SK-N-SH (cell line): ENCODE measurements at regions not wholly inside any gene's neighbourhood (a gene's known extent, or its start where the extent isn't known, plus 50 kb on each side); places are given as distances from the start of the nearest gene placed in this dataset.
A peak's percentile ranks its signal among the peaks of the same experiment; 100 is the strongest.

Source experiments
- CTCF ChIA-PET: fragments of 300-600, 350-600 bp; formaldehyde crosslinking; extraction: SDS; loops from one replicate; lab custom pipeline; 2021; lab: Yijun Ruan, JAX
- POLR2A ChIA-PET: fragments of 350-600 bp; sonication (Branson Sonifier 250); formaldehyde crosslinking; extraction: SDS; loops from one replicate; lab custom pipeline; 2020; ENCODE audit warnings: antibody characterized with exemption, inconsistent platforms; lab: Yijun Ruan, JAX
- DNase-seq: peaks from one replicate; pipeline ENCODE4 v3.0.0; 2012
- H2AFZ ChIP-seq: fragments of 200-600 bp; sonication (generic); 2 replicates; pipeline ENCODE4 v1.8.1; 2016; ENCODE audit warnings: antibody characterized with exemption, mild to moderate bottlenecking, low read depth
- H3F3A ChIP-seq: fragments of 200-600 bp; sonication (generic); replicated peaks from 2 replicates; pipeline ENCODE3; 2016; ENCODE audit warnings: antibody characterized with exemption, mild to moderate bottlenecking; ENCODE audit not compliant: insufficient read depth
- H3K27ac ChIP-seq, 2 experiments: fragments of 200-500 bp in 1 of 2; fragments of 200-600 bp in 1 of 2; sonication (Bioruptor generic) in 1 of 2; sonication (generic), shearing (Covaris generic) in 1 of 2; 2 replicates each; pipeline versions ENCODE4 v1.5.1 to v1.6.1; 2014 to 2016; ENCODE audit warnings: low read depth in 2 of 2, inconsistent platforms in 1 of 2, low read length in 1 of 2, mild to moderate bottlenecking in 1 of 2, mixed read lengths in 1 of 2
- H3K27me3 ChIP-seq: fragments of 200-600 bp; sonication (generic), shearing (Covaris generic); 2 replicates; pipeline ENCODE4 v1.6.1; 2016; ENCODE audit warnings: mixed run types; ENCODE audit not compliant: insufficient read depth
- H3K36me3 ChIP-seq, 2 experiments: fragments of 200-500 bp in 1 of 2; fragments of 200-600 bp in 1 of 2; sonication (Bioruptor generic) in 1 of 2; sonication (generic) in 1 of 2; replicated peaks in 1 of 2; 2 replicates each; pipeline versions ENCODE3 to v1.5.1; 2014 to 2016; ENCODE audit warnings: low read length in 1 of 2, mild to moderate bottlenecking in 1 of 2; ENCODE audit not compliant: insufficient read depth in 2 of 2, control insufficient read depth in 1 of 2
- H3K4me1 ChIP-seq, 2 experiments: fragments of 200-500 bp in 1 of 2; fragments of 200-600 bp in 1 of 2; sonication (Bioruptor generic) in 1 of 2; sonication (generic), shearing (Covaris generic) in 1 of 2; 2 replicates each; pipeline versions ENCODE4 v1.5.1 to v1.6.1; 2014 to 2016; ENCODE audit warnings: low read depth in 1 of 2, low read length in 1 of 2, mixed run types in 1 of 2; ENCODE audit not compliant: insufficient read depth in 2 of 2, control insufficient read depth in 1 of 2
- H3K4me2 ChIP-seq: fragments of 200-600 bp; sonication (generic), shearing (Covaris generic); 2 replicates; pipeline ENCODE4 v1.6.1; 2017; ENCODE audit warnings: mixed run types
- H3K4me3 ChIP-seq, 2 experiments: fragments of 200-500 bp in 1 of 2; fragments of 200-600 bp in 1 of 2; sonication (Bioruptor generic) in 1 of 2; sonication (generic), shearing (Covaris generic) in 1 of 2; 2 replicates each; pipeline versions ENCODE4 v1.5.1 to v1.8.1; 2014 to 2016; ENCODE audit warnings: low read depth in 2 of 2, inconsistent platforms in 1 of 2, low read length in 1 of 2, mild to moderate bottlenecking in 1 of 2, mixed read lengths in 1 of 2, moderate library complexity in 1 of 2
- H3K79me2 ChIP-seq: fragments of 200-600 bp; sonication (generic); 2 replicates; pipeline ENCODE4 v1.8.1; 2017; ENCODE audit warnings: mild to moderate bottlenecking; ENCODE audit not compliant: insufficient read depth
- H3K9ac ChIP-seq: fragments of 200-600 bp; sonication (generic); 2 replicates; pipeline ENCODE4 v1.6.1; 2017; ENCODE audit warnings: mixed run types
- H3K9me2 ChIP-seq: fragments of 200-600 bp; sonication (generic); 2 replicates; pipeline ENCODE4 v1.6.1; 2017; ENCODE audit warnings: mixed run types
- H3K9me3 ChIP-seq: fragments of 200-600 bp; sonication (generic); 2 replicates; pipeline ENCODE4 v1.6.1; 2017; ENCODE audit warnings: mixed run types, mild to moderate bottlenecking, moderate library complexity
- H4K20me1 ChIP-seq: fragments of 200-600 bp; sonication (generic); 2 replicates; pipeline ENCODE4 v1.6.1; 2017; ENCODE audit warnings: mild to moderate bottlenecking, mixed run types; ENCODE audit not compliant: insufficient read depth
- CTCF ChIP-seq: fragments of 200-600 bp; sonication (generic); IDR thresholded peaks from 2 replicates; pipeline ENCODE4 v1.6.1; 2017; ENCODE audit warnings: antibody characterized with exemption, mild to moderate bottlenecking, moderate library complexity
- EZH2phosphoT487 ChIP-seq: fragments of 200-600 bp; sonication (generic); IDR thresholded peaks from 2 replicates; pipeline ENCODE4 v1.6.1; 2017; ENCODE audit warnings: low read depth, mixed run types, mild to moderate bottlenecking, antibody characterized with exemption, moderate library complexity, borderline replicate concordance
- GATA2 ChIP-seq: sonication (generic); formaldehyde crosslinking; IDR thresholded peaks from 2 replicates; pipeline ENCODE4 v1.5.0; 2020; ENCODE audit warnings: mild to moderate bottlenecking, missing genetic modification reagents
- JUND ChIP-seq: IDR thresholded peaks from 2 replicates; pipeline ENCODE4 v1.4.0; 2012
- MXI1 ChIP-seq: IDR thresholded peaks from 2 replicates; pipeline ENCODE4 v1.6.1; 2012; ENCODE audit warnings: mild to moderate bottlenecking, low read depth, low read length, improper control_type of control experiment
- RAD21 ChIP-seq: IDR thresholded peaks from 2 replicates; pipeline ENCODE4 v1.6.1; 2012; ENCODE audit warnings: mild to moderate bottlenecking, low read length
- SMC3 ChIP-seq: IDR thresholded peaks from 2 replicates; pipeline ENCODE4 v1.6.1; 2012; ENCODE audit warnings: low read depth, low read length, improper control_type of control experiment
- TAF1 ChIP-seq: IDR thresholded peaks from 2 replicates; pipeline ENCODE4 v1.6.1; 2012; ENCODE audit warnings: low read depth, mild to moderate bottlenecking, low read length, moderate library complexity, borderline replicate concordance
- TEAD4 ChIP-seq: IDR thresholded peaks from 2 replicates; pipeline ENCODE4 v1.4.0; 2012; ENCODE audit warnings: mild to moderate bottlenecking, borderline replicate concordance; ENCODE audit not compliant: insufficient read depth
- WGBS: methylation state at CpG from one replicate; pipeline ENCODE4 v1.1.6; 2017; ENCODE audit warnings: low lambda C conversion rate; 5-methylcytosine and 5-hydroxymethylcytosine counted together
- TF ChIP-seq, protein P1 (sequence below): IDR thresholded peaks from 2 replicates; pipeline ENCODE4 v1.4.0; 2012; ENCODE audit warnings: low read depth

DNA sequence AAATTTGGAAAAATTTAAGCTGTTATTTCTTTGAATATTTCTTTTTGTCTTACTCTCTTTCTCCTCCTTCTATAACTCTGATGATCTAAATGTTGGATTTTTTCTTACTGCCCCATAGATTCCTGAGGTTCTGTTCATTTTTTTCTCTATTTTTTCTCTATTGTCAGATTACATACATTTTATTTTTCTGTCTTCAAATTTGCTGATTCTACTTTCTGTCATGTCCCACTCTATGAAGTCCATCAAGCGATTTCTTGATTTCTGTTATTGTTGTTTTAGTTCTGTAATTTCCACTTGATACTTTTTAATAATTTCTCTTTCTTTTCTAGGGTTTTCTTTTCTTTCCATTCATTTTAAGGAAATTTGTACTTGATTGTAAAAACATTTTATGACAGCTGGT, 83.7 kb upstream of the THRB start:
- Histone ChIP-seq H3K79me2 (no peaks in the 10 kb centered on the region), H4K20me1 (no peaks in the 10 kb centered on the region), H3K9me3 (no peaks in the 10 kb centered on the region), H3F3A (no peaks in the 10 kb centered on the region), H3K4me1 (no peaks in the 10 kb centered on the region; a peak in 1 of 4 replicates), H3K27me3 (no peaks in the 10 kb centered on the region), H3K4me3 (no peak overlapping the region), H3K4me2 (no peak overlapping the region), H3K36me3 (no peaks in the 10 kb centered on the region), H3K9me2 (no peaks in the 10 kb centered on the region), H3K27ac (no peak overlapping the region), H3K9ac (no peak overlapping the region), H2AFZ (no peak overlapping the region)
- ChIA-PET CTCF (no interaction called here), POLR2A (no interaction called here)
- TF ChIP-seq GATA2 (CRISPR knock-in tag), result no peak
- no peak for TF ChIP-seq EZH2phosphoT487
- TF ChIP-seq JUND, result no peak
- DNase-seq, result no peak
- 82% methylated on average over 1 of the region's 1 CpG for WGBS

DNA sequence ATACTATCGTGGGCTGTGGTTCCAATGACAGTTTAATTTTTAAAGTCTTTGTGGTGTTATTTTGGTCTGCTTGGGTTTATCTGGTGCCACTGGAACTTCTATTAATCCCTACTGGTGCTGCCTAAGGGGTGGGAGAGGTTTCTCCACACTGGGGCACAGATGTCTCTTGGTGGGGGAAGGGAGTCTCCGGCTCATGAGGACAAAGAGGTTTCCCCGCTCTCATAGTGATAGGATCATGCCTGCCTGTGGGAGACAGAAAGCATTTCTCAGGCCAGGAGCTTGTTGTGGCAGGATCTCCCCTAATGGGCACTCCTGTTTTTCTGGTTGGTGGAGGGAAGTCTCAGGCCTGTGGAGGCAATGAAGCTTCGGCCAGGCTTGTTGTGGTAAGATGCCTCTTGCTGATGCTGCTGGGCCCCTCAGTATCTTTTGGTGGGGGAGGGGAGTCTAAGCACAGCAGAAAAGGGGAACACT, 84.3 kb upstream of the THRB start:
- no peaks in the 10 kb centered on the region; a peak in 1 of 4 replicates for H3K4me1 ChIP-seq
- 78% methylated on average over 4 of the region's 4 CpGs for WGBS
- H3K36me3 ChIP-seq, result no peaks in the 10 kb centered on the region
- H3K79me2 ChIP-seq, result no peaks in the 10 kb centered on the region
- no peak overlapping the region for H3K4me3 ChIP-seq
- no peak for TF ChIP-seq MXI1
- TF ChIP-seq, protein P1, sequence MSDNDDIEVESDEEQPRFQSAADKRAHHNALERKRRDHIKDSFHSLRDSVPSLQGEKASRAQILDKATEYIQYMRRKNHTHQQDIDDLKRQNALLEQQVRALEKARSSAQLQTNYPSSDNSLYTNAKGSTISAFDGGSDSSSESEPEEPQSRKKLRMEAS, result no peak
- no peak overlapping the region for H3K9ac ChIP-seq
- H3K9me2 ChIP-seq, result no peaks in the 10 kb centered on the region
- H3K27me3 ChIP-seq, result no peaks in the 10 kb centered on the region
- H2AFZ ChIP-seq, result no peak overlapping the region
- no peak overlapping the region for H3K4me2 ChIP-seq
- H3K27ac ChIP-seq, result no peak overlapping the region
- H3K9me3 ChIP-seq, result no peaks in the 10 kb centered on the region
- peak; percentile 2 for DNase-seq
- ChIA-PET CTCF (no interaction called here), POLR2A (no interaction called here)
- no peaks in the 10 kb centered on the region for H4K20me1 ChIP-seq
- no peaks in the 10 kb centered on the region for H3F3A ChIP-seq

DNA sequence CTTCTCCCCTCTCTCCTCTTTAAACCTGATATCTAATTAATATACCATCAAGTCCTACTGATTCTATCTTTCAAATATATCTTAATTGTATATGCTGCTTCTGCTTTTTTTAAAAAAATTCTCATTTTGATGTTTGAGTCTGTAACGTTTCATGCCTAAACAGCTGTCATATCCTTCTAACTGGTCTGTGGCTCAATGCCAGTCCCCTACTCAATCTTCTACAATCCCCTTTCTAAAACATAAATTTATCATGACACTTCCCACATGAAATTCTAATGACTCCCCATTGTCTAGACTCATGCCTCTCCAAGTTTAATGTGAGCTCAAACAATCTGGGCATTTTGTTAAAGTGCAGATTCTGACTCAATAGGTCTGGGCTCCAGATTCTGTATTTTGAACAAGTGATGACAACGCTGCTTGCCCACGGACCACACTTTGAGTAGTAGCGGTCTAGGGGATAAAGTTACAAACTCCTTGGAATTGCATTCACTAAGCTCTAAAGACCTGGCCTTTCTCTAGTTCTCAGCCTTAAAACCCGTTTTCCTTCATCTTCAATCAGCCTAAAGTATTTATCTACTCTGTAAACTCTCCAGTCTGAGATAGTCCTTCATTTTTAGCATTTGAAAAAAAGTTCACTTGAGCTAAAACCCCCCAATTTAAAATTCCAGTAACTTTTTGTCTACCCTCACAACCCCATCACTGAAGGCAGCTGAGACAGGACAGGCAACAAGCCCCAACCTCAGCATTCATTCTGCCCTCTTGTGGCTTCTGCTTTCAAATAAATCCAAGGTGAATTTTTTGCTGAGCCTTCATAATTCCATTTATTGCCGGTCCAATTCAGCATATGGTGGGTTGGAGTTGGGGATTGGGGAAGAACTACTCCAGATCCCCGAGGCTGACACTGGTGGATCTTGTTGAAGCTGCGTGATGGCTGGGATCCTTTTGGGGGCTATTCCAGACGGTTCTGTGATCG, 88.1 kb upstream of the THRB start:
- ChIA-PET POLR2A (no interaction called here), CTCF (interaction anchor here (1.3 to 1.5 kb wide), 2 partner anchors 9 to 14 kb away, joined by 4 to 5 read pairs; no protein-coding TSS in a partner anchor)
- WGBS, result 53% methylated on average over 10 of the region's 10 CpGs
- H3F3A ChIP-seq, result no peaks in the 10 kb centered on the region
- DNase-seq, result no peak
- H3K4me3 ChIP-seq, result no peak overlapping the region
- no peaks in the 10 kb centered on the region for H3K27me3 ChIP-seq
- no peak overlapping the region for H3K27ac ChIP-seq
- no peaks in the 10 kb centered on the region for H3K9me3 ChIP-seq
- no peak overlapping the region for H2AFZ ChIP-seq
- H3K4me1 ChIP-seq, result no peaks in the 10 kb centered on the region; a peak in 1 of 4 replicates
- H4K20me1 ChIP-seq, result no peaks in the 10 kb centered on the region
- H3K9ac ChIP-seq, result no peak overlapping the region
- no peaks in the 10 kb centered on the region for H3K79me2 ChIP-seq
- peak; percentile 38 for TF ChIP-seq CTCF
- no peak for TF ChIP-seq TEAD4
- TF ChIP-seq TAF1, result no peak
- TF ChIP-seq SMC3, result peak; percentile 34; the same call in 1 of the 2 replicates
- peak; percentile 23 for TF ChIP-seq RAD21
- no peaks in the 10 kb centered on the region for H3K36me3 ChIP-seq
- H3K4me2 ChIP-seq, result no peak overlapping the region
- no peaks in the 10 kb centered on the region for H3K9me2 ChIP-seq
